ENCODE measurements at regions not wholly inside any gene's neighbourhood (a gene's known extent, or its start where the extent isn't known, plus 50 kb on each side); places are given as distances from the start of the nearest gene placed in this dataset.

DNA sequence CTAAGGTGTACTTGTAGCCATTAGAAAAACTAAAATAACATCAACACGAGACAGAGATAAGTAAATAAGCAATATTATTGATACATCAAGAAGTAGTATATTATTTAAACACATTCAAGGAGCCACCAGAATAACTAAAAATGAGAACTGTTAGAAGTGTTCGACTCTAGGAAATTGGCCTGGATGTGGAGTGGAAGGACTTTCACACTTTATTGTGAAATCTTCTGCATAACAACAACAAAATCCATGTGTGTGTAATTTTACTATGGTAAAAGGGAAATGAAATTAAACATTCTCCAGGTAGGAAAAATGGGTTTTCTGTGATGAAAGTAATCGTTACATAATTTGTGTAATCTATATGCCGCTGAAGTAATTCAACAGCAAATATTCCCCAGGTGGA, 96.3 kb upstream of the RNF152 start:
- H3K27me3 ChIP-seq (ENCODE audit: insufficient read depth, low read length, poor library complexity): no peaks in the 10 kb centered on the region
- TF ChIP-seq EZH2 (IDR thresholded peaks at IDR 0.05; ENCODE audit: borderline replicate concordance, low read depth, low read length, severe bottlenecking): no peak
- TF ChIP-seq, protein P1, sequence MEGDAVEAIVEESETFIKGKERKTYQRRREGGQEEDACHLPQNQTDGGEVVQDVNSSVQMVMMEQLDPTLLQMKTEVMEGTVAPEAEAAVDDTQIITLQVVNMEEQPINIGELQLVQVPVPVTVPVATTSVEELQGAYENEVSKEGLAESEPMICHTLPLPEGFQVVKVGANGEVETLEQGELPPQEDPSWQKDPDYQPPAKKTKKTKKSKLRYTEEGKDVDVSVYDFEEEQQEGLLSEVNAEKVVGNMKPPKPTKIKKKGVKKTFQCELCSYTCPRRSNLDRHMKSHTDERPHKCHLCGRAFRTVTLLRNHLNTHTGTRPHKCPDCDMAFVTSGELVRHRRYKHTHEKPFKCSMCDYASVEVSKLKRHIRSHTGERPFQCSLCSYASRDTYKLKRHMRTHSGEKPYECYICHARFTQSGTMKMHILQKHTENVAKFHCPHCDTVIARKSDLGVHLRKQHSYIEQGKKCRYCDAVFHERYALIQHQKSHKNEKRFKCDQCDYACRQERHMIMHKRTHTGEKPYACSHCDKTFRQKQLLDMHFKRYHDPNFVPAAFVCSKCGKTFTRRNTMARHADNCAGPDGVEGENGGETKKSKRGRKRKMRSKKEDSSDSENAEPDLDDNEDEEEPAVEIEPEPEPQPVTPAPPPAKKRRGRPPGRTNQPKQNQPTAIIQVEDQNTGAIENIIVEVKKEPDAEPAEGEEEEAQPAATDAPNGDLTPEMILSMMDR (IDR thresholded peaks at IDR 0.05; ENCODE audit: borderline replicate concordance, extremely low read depth, low read length, poor library complexity, severe bottlenecking): no peak

DNA sequence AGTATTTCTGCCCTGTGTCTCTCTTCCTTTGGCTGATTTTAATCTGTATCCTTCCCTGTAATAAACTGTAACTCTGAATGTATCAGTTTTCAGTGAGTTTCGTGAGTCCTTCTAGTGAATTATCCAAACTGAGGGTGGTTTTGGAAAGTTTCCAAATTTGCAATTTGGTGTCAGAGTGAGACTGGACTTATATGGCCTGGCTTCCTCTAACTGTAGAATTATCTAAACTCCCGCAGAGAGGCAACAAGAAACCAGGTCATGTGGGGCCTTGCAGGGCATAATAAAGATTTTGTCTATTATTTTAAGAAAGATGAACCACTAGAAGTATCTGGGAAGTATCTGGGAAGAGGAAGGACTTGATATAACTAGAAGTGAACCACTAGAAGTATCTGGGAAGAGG, 95.3 kb upstream of the RNF152 start:
- TF ChIP-seq, protein P1 (IDR thresholded peaks at IDR 0.05; ENCODE audit: borderline replicate concordance, extremely low read depth, low read length, poor library complexity, severe bottlenecking): no peak
- TF ChIP-seq EZH2 (IDR thresholded peaks at IDR 0.05; ENCODE audit: borderline replicate concordance, low read depth, low read length, severe bottlenecking): no peak
- Histone ChIP-seq H3K27me3 (ENCODE audit: insufficient read depth, low read length, poor library complexity) (no peaks in the 10 kb centered on the region), H3K9me3 (ENCODE audit: insufficient read depth, low read length, severe bottlenecking) (no peaks in the 10 kb centered on the region), H3K36me3 (ENCODE audit: insufficient read depth, low read length) (no peaks in the 10 kb centered on the region), H3K4me2 (ENCODE audit: insufficient read depth, low read length) (no peak overlapping the region), H3K9ac (ENCODE audit: low read depth, low read length) (no peak overlapping the region), H3K79me2 (ENCODE audit: insufficient read depth, low read length) (no peaks in the 10 kb centered on the region), H3K4me1 (ENCODE audit: insufficient read depth, low read length) (no peaks in the 10 kb centered on the region), H2AFZ (ENCODE audit: low read depth, low read length) (no peak overlapping the region), H3K27ac (ENCODE audit: low read length) (no peak overlapping the region), H4K20me1 (ENCODE audit: insufficient read depth, low read length) (no peaks in the 10 kb centered on the region), H3K4me3 (ENCODE audit: low read depth in 1 of 2, low read length in 2 of 2) (no peak overlapping the region)
- ATAC-seq (ENCODE audit: insufficient read depth, low read depth) (no peak), DNase-seq (no peak)

More for the DNA sequence above, 96.3 kb upstream of the RNF152 start:
- Histone ChIP-seq H3K4me1 (ENCODE audit: insufficient read depth, low read length) (no peaks in the 10 kb centered on the region), H3K9me3 (ENCODE audit: insufficient read depth, low read length, severe bottlenecking) (no peaks in the 10 kb centered on the region), H4K20me1 (ENCODE audit: insufficient read depth, low read length) (no peaks in the 10 kb centered on the region), H3K27ac (ENCODE audit: low read length) (no peak overlapping the region), H3K9ac (ENCODE audit: low read depth, low read length) (no peak overlapping the region), H3K4me2 (ENCODE audit: insufficient read depth, low read length) (no peak overlapping the region), H2AFZ (ENCODE audit: low read depth, low read length) (no peak overlapping the region), H3K36me3 (ENCODE audit: insufficient read depth, low read length) (no peaks in the 10 kb centered on the region), H3K4me3 (ENCODE audit: low read depth in 1 of 2, low read length in 2 of 2) (no peak overlapping the region), H3K79me2 (ENCODE audit: insufficient read depth, low read length) (no peaks in the 10 kb centered on the region)
- ATAC-seq (ENCODE audit: insufficient read depth, low read depth) (no peak), DNase-seq (no peak)

DNA sequence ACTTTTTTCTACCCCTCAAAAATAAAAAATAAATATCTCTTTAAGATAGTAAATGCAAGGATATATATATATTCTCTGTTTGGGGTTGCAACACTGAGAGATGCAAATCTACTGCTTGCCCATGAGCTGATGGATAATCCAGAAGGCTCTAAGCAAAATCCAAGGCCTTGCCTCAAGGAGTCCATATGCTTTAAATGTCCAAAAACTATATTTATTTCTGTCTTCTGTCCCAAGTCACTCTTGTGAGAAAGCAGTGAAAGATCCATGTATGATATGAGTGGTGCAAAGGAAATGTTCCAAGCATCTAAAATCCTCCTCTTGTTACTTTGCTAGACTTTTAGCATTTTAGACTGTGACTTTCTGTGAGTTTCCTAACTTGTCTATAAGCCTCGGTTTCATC, 92.9 kb upstream of the RNF152 start:
- TF ChIP-seq, protein P1 (IDR thresholded peaks at IDR 0.05; ENCODE audit: borderline replicate concordance, extremely low read depth, low read length, poor library complexity, severe bottlenecking): no peak
- no peak for TF ChIP-seq EZH2 (IDR thresholded peaks at IDR 0.05; ENCODE audit: borderline replicate concordance, low read depth, low read length, severe bottlenecking)

DNA sequence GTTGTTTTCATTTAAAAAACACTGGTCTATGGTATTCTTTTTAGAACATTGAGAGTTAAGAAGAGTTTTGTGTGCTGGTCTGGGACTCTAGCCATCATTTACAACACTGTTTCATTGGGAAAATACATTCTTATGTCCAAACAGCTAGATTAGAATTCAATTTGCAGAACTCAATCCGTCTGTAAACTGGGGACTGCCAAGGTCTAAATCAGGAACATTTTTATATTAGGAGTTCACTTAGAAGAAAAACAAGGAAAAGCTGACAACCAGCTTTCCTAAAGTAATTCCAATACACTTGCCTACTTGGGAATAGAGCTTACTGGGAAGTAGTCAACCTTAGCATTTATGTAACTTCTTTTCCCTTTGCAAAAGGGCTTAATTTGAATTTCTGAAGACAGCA, 91.5 kb upstream of the RNF152 start:
- no peaks in the 10 kb centered on the region for H3K9me3 ChIP-seq (ENCODE audit: insufficient read depth, low read length, severe bottlenecking)
- TF ChIP-seq, protein P1 (IDR thresholded peaks at IDR 0.05; ENCODE audit: borderline replicate concordance, extremely low read depth, low read length, poor library complexity, severe bottlenecking): no peak
- no peak for TF ChIP-seq EZH2 (IDR thresholded peaks at IDR 0.05; ENCODE audit: borderline replicate concordance, low read depth, low read length, severe bottlenecking)
- H4K20me1 ChIP-seq (ENCODE audit: insufficient read depth, low read length): no peaks in the 10 kb centered on the region; the same call in 1 of the 2 replicates
- H3K4me3 ChIP-seq (ENCODE audit: low read depth in 1 of 2, low read length in 2 of 2): no peak overlapping the region
- no peak overlapping the region for H3K9ac ChIP-seq (ENCODE audit: low read depth, low read length)
- H3K36me3 ChIP-seq (ENCODE audit: insufficient read depth, low read length): no peaks in the 10 kb centered on the region
- DNase-seq (no peak), ATAC-seq (ENCODE audit: insufficient read depth, low read depth) (no peak)
- no peak overlapping the region for H2AFZ ChIP-seq (ENCODE audit: low read depth, low read length)
- H3K27me3 ChIP-seq (ENCODE audit: insufficient read depth, low read length, poor library complexity): no peaks in the 10 kb centered on the region
- no peaks in the 10 kb centered on the region for H3K79me2 ChIP-seq (ENCODE audit: insufficient read depth, low read length)
- H3K4me1 ChIP-seq (ENCODE audit: insufficient read depth, low read length): no peaks in the 10 kb centered on the region
- no peak overlapping the region for H3K27ac ChIP-seq (ENCODE audit: low read length)
- H3K4me2 ChIP-seq (ENCODE audit: insufficient read depth, low read length): no peak overlapping the region

More for the DNA sequence above, 92.9 kb upstream of the RNF152 start:
- no peak overlapping the region for H3K4me2 ChIP-seq (ENCODE audit: insufficient read depth, low read length)
- H4K20me1 ChIP-seq (ENCODE audit: insufficient read depth, low read length): no peaks in the 10 kb centered on the region
- H3K79me2 ChIP-seq (ENCODE audit: insufficient read depth, low read length): no peaks in the 10 kb centered on the region
- no peak overlapping the region for H3K9ac ChIP-seq (ENCODE audit: low read depth, low read length)
- H2AFZ ChIP-seq (ENCODE audit: low read depth, low read length): no peak overlapping the region
- ATAC-seq (ENCODE audit: insufficient read depth, low read depth) (no peak), DNase-seq (no peak)
- no peak overlapping the region for H3K4me3 ChIP-seq (ENCODE audit: low read depth in 1 of 2, low read length in 2 of 2)
- H3K27ac ChIP-seq (ENCODE audit: low read length): no peak overlapping the region
- H3K27me3 ChIP-seq (ENCODE audit: insufficient read depth, low read length, poor library complexity): no peaks in the 10 kb centered on the region
- no peaks in the 10 kb centered on the region for H3K36me3 ChIP-seq (ENCODE audit: insufficient read depth, low read length)
- no peaks in the 10 kb centered on the region for H3K9me3 ChIP-seq (ENCODE audit: insufficient read depth, low read length, severe bottlenecking)
- no peaks in the 10 kb centered on the region for H3K4me1 ChIP-seq (ENCODE audit: insufficient read depth, low read length)

Data from DND-41 (cell line).